ENCODE measurements at regions not wholly inside any gene's neighbourhood (a gene's known extent, or its start where the extent isn't known, plus 50 kb on each side); places are given as distances from the start of the nearest gene placed in this dataset.

GRCh38 chr2:14747447-14747846, 114.9 kb downstream of the LRATD1 start:
- Histone ChIP-seq H3K4me2 (ENCODE audit: control insufficient read depth, insufficient read depth) (no peak overlapping the region), H3K79me2 (ENCODE audit: control insufficient read depth, insufficient read depth, low read length) (no peaks in the 10 kb centered on the region), H3K36me3 (ENCODE audit: control insufficient read depth in 2 of 2, insufficient read depth in 2 of 2, low read length in 1 of 2) (no peaks in the 10 kb centered on the region), H3K9ac (ENCODE audit: control insufficient read depth, insufficient read depth, low read length) (no peak overlapping the region), H3K9me3 (replicated peaks; ENCODE audit: control insufficient read depth, insufficient read depth, low read length) (no peaks in the 10 kb centered on the region; the same call in 1 of the 3 replicates), H3K4me3 (no peak overlapping the region), H3K27ac (ENCODE audit: control insufficient read depth, insufficient read depth) (no peak overlapping the region), H4K20me1 (ENCODE audit: control insufficient read depth, insufficient read depth) (no peaks in the 10 kb centered on the region), H3K4me1 (ENCODE audit: control insufficient read depth, insufficient read depth, low read length) (no peaks in the 10 kb centered on the region), H3K27me3 (replicated peaks in 1 of 2; ENCODE audit: control insufficient read depth in 2 of 2, insufficient read depth in 2 of 2, low read length in 1 of 2) (no peaks in the 10 kb centered on the region; a peak in 1 of 4 replicates), H2AFZ (ENCODE audit: control insufficient read depth, low read depth, low read length) (no peak overlapping the region)
- BruUV-seq (replicated peaks): no TSS peak
- ChIA-PET SMC1A (ENCODE audit: uncharacterized antibody, unreplicated experiment) (no interaction called here), POLR2A (no interaction called here), CTCF (no interaction called here), RAD21 (ENCODE audit: unreplicated experiment) (no interaction called here)
- in situ Hi-C loops (cut with MboI): no loop called here
- no peak for ATAC-seq
- WGBS (ENCODE audit: insufficient coverage, insufficient replicate concordance, low lambda C conversion rate, missing lambda C conversion rate): 22% methylated on average over 5 of the region's 5 CpGs
- intact Hi-C loops (cut with micrococcal nuclease; ENCODE audit: unreplicated experiment): no loop called here
- TF ChIP-seq PBX3 (IDR thresholded peaks at IDR 0.05; ENCODE audit: insufficient replicate concordance, low read depth, low read length): peak; percentile 4
- TF ChIP-seq CBX3 (IDR thresholded peaks at IDR 0.05; ENCODE audit: borderline replicate concordance, low read depth): no peak
- TF ChIP-seq TCF3 (IDR thresholded peaks at IDR 0.05; ENCODE audit: borderline replicate concordance, insufficient read depth, low read depth, low read length): 0 out of 2 replicates have a peak, but pooled peaks have one; percentile 24
- FAIRE-seq: no peak
- no peak for DNase-seq (ENCODE audit: low read depth, low spot score)

DNA sequence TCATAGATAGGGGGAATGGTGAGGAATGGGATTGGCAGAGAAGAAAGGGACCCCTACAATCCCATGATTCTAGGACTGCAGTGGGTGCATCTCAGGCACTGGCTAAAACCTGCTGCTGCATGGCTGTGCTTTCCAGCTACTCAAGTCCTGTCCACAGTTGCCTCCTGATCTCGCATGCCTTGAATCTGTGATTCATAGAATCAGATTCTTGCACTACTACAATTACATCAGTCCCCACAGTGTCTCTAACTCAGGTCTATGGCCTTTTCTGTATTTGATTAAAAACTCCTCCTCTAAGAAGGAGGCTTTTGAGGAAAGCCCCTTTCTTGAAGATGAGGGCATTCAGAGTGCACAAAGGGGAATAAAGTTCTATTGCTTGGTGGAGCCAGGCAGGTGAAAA, 117.4 kb downstream of the LRATD1 start:
- Histone ChIP-seq H3K4me3 (no peak overlapping the region), H2AFZ (ENCODE audit: control insufficient read depth, low read depth, low read length) (no peak overlapping the region), H3K27me3 (replicated peaks in 1 of 2; ENCODE audit: control insufficient read depth in 2 of 2, insufficient read depth in 2 of 2, low read length in 1 of 2) (no peaks in the 10 kb centered on the region; a peak in 1 of 4 replicates), H3K9ac (ENCODE audit: control insufficient read depth, insufficient read depth, low read length) (no peak overlapping the region), H3K4me1 (ENCODE audit: control insufficient read depth, insufficient read depth, low read length) (no peaks in the 10 kb centered on the region), H4K20me1 (ENCODE audit: control insufficient read depth, insufficient read depth) (no peaks in the 10 kb centered on the region), H3K9me3 (replicated peaks; ENCODE audit: control insufficient read depth, insufficient read depth, low read length) (no peaks in the 10 kb centered on the region; the same call in 1 of the 3 replicates), H3K27ac (ENCODE audit: control insufficient read depth, insufficient read depth) (no peak overlapping the region), H3K36me3 (ENCODE audit: control insufficient read depth in 2 of 2, insufficient read depth in 2 of 2, low read length in 1 of 2) (no peaks in the 10 kb centered on the region), H3K4me2 (ENCODE audit: control insufficient read depth, insufficient read depth) (no peak overlapping the region), H3K79me2 (ENCODE audit: control insufficient read depth, insufficient read depth, low read length) (no peaks in the 10 kb centered on the region)
- DNase-seq (ENCODE audit: low read depth, low spot score) (no peak), FAIRE-seq (no peak), ATAC-seq (no peak)
- RAD21 ChIA-PET (ENCODE audit: unreplicated experiment): no interaction called here
- CTCF ChIA-PET: no interaction called here
- intact Hi-C loops (cut with micrococcal nuclease; ENCODE audit: unreplicated experiment) (no loop called here), in situ Hi-C loops (cut with MboI) (no loop called here)
- SMC1A ChIA-PET (ENCODE audit: uncharacterized antibody, unreplicated experiment): no interaction called here
- no peak for TF ChIP-seq RAD21 (IDR thresholded peaks at IDR 0.05; ENCODE audit: insufficient read depth, low read depth, low read length)
- no peak for TF ChIP-seq PAX5 (IDR thresholded peaks at IDR 0.05; ENCODE audit: borderline replicate concordance, low read depth, low read length)
- no peak for TF ChIP-seq CHD4 (IDR thresholded peaks at IDR 0.05)
- no peak for TF ChIP-seq CBX5 (IDR thresholded peaks at IDR 0.05; ENCODE audit: low read depth)
- TF ChIP-seq, protein P1, sequence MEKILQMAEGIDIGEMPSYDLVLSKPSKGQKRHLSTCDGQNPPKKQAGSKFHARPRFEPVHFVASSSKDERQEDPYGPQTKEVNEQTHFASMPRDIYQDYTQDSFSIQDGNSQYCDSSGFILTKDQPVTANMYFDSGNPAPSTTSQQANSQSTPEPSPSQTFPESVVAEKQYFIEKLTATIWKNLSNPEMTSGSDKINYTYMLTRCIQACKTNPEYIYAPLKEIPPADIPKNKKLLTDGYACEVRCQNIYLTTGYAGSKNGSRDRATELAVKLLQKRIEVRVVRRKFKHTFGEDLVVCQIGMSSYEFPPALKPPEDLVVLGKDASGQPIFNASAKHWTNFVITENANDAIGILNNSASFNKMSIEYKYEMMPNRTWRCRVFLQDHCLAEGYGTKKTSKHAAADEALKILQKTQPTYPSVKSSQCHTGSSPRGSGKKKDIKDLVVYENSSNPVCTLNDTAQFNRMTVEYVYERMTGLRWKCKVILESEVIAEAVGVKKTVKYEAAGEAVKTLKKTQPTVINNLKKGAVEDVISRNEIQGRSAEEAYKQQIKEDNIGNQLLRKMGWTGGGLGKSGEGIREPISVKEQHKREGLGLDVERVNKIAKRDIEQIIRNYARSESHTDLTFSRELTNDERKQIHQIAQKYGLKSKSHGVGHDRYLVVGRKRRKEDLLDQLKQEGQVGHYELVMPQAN (conservative IDR thresholded peaks at IDR 0.05): no peak
- no peak for TF ChIP-seq NFIC (IDR thresholded peaks at IDR 0.05; ENCODE audit: low read depth, low read length)
- no peak for TF ChIP-seq NFYA (IDR thresholded peaks at IDR 0.05; ENCODE audit: borderline replicate concordance, low read depth, low read length)
- no peak for TF ChIP-seq KDM1A (IDR thresholded peaks at IDR 0.05; ENCODE audit: borderline replicate concordance)
- TF ChIP-seq MTA3 (IDR thresholded peaks at IDR 0.05; ENCODE audit: borderline replicate concordance, low read length): no peak
- TF ChIP-seq BRCA1 (IDR thresholded peaks at IDR 0.05; ENCODE audit: low read depth, low read length): no peak
- no peak for TF ChIP-seq SMARCA5 (IDR thresholded peaks at IDR 0.05)
- POLR2A ChIA-PET: no interaction called here
- 0% methylated on average over 1 of the region's 1 CpG for WGBS (ENCODE audit: insufficient coverage, insufficient replicate concordance, low lambda C conversion rate, missing lambda C conversion rate)
- no TSS peak for BruUV-seq (replicated peaks)

All from GM12878 (cell line).